ENCODE measurements at regions not wholly inside any gene's neighbourhood (a gene's known extent, or its start where the extent isn't known, plus 50 kb on each side); places are given as distances from the start of the nearest gene placed in this dataset.
A peak's percentile ranks its signal among the peaks of the same experiment; 100 is the strongest.

GRCh38 chr7:47148536-47149207, 433.2 kb downstream of the TNS3 start:
- DNase-seq (ENCODE audit: low read depth) = no peak

- no peak for DNase-seq (ENCODE audit: low read depth)
Observed at GRCh38 chr7:47147213-47147631, 434.7 kb downstream of the TNS3 start.

DNA sequence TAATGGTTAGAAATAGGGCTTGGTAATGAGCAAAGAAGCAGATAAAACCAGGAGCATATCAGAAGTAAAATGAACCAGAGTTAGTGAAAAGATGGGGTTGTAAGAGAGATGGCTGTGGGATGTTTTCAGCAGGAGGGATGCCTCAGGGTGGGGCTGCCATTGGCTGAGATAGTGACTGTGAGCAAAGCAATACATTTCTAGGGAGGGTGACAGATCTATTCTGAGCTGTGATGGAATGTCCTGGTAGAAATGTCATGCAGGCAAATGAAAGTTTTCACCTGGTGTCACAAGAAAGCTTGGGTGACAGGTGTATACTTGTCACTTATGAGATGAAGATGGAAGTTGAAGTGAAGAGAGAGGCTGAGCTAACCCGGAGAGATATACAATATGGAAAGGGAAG, 435.9 kb downstream of the TNS3 start:
- DNase-seq (ENCODE audit: low read depth) = no peak

DNA sequence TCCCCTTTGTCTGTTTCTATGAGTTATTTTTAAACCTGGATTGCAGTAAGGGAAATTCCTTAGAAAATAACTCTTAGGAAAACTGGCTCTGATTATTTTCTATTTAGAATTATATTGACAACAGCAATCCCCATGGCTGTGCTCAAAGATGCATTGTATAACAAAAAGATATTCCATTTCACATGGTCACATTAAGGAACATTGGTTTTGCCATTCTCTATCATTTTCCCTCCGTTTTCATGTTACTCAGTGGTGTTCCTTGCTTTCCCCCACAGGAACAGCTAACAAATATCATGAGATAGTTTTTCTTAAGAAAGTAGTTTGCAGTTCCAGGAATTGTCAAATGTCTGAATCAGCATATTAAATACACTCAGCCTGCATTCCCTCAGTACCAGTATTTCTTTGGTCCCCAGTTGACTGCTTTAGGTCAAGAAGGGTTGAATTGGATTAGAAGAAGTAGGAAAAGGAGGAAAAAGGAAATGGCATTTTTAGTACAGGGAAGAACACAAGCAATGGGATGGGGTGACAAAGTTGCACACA, 436.7 kb downstream of the TNS3 start:
- no peak for DNase-seq (ENCODE audit: low read depth)

DNA sequence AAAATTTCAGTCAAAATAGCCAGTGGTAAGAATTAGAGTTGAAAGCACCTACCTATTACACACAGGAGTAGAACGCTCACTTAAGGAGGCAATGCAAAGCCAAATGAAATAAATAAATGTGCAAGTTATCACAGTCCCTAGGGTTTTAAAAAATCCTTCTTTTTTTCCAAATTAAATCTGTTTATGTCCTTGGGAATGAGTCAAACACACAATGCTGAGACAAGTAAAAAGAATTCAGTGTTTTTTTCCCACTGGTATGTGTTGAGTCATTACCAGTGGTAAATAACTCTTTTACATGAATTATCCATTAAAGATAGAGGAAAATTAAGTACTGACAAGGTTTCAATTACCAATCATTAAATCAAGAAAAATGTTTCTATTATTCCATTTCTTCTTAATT, 438.6 kb downstream of the TNS3 start:
- no peak for DNase-seq (ENCODE audit: low read depth)

DNA sequence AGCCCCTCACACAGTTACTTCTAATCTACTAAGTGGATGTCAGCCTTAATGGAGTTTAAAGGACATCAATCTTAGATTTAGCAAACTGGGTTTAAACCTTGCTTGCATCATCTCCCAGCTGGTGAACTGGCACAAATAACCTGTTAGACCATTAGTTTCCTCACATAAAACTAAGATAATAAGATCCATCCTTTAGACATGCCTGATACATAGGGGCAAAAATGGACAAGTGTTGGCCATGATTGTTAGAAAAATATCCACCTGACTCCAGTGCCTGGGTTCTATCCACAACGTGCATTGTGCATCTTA, 439.1 kb downstream of the TNS3 start:
- DNase-seq (ENCODE audit: low read depth) = no peak

GRCh38 chr7:47142169-47142866, 439.6 kb downstream of the TNS3 start:
- DNase-seq (ENCODE audit: low read depth) = no peak

- no peak for DNase-seq (ENCODE audit: low read depth)
Observed at GRCh38 chr7:47132471-47132870, 449.4 kb downstream of the TNS3 start.

DNA sequence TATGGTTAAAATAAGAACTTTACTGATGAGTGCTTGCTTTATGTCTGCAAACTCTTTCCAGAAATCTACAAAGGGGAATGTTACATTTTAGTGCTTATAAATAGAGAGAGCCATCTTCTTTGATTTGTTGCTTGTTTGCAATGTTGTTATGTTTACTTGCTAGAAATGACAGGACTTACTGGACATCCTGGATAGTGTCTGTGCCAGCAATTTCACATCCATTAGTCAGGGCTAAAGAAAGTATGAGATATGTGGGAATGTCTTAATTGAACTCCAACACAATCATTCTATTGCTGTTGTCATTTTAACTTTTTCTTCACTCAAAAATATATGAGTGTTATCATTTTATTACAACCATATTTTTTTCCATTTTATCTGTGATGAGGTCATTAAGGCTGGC, 453.2 kb downstream of the TNS3 start:
- no peak for DNase-seq (ENCODE audit: low read depth)

DNA sequence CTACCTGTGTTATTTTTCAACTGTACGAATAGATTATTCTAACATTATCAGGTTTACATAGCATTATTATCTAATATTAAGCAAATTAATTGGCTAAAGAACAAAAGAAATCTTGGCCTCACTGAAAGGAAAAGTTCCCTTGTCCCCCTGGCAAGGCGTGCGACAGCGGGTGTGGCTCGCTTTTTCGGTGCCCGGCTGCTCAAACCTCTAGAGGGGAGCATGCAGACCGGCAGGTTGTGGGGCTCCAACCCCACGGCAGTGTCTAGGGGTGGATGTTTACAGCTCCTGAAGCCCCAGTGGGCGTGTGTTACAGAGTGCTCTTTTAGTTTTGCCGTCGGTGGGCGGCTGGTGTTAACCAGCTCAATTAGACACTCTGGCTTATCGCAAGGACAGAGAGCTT, 456.4 kb downstream of the TNS3 start:
- DNase-seq (ENCODE audit: low read depth) = no peak

GRCh38 chr7:47119261-47119865, 462.5 kb downstream of the TNS3 start:
- no peak for DNase-seq (ENCODE audit: low read depth)

DNA sequence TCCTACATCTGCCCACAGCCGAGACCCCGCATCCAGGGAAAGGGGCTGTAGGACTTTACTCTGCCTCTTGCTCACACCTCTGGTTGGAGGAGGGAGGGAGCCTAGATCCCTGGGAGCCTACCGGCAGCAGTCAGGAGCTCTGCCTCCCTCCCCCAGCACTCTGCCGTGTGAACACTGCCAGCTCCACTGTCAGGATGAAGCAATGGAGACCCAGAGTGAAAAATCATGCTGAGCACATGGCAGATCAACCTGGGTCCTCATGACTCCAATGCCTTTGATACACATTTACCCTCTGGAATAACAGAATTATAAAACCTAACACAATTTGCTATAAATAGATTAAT, 477.7 kb downstream of the TNS3 start:
- no peak for DNase-seq (ENCODE audit: low read depth)

- DNase-seq (ENCODE audit: low read depth) = no peak
Observed at GRCh38 chr7:47103498-47104205, 478.3 kb downstream of the TNS3 start.

GRCh38 chr7:47102331-47102841, 479.5 kb downstream of the TNS3 start:
- DNase-seq (ENCODE audit: low read depth) = no peak

DNA sequence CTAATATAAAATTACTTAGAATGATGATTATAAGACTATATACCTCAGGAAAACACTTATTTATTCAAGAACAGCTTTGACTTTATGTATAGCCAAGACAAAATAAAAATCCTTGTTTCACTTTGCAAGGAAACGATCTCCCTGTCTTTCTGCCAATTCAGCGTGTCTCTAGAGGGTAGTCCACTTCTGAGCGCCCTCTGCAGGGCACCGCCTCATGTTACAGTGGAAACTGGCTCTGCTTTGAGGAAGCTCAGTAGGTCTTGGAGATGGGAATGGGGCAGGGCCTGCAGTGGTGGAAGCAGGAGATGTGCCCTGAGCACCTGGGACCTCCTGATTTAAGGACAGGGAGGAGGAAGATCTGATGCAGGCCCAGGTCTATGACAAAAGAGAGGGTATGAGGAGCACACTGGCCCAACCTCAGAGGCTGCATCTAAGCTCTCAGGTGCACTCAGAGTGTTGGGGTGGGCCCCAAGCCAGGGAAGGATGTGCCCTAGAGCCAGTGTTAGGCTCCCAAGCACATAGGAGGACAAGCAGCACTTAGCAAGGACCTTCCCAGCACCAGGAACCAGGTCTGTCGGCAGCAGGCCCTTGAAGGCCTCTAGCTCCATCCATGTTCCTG, 481.0 kb downstream of the TNS3 start:
- DNase-seq (ENCODE audit: low read depth) = peak; percentile 46

DNA sequence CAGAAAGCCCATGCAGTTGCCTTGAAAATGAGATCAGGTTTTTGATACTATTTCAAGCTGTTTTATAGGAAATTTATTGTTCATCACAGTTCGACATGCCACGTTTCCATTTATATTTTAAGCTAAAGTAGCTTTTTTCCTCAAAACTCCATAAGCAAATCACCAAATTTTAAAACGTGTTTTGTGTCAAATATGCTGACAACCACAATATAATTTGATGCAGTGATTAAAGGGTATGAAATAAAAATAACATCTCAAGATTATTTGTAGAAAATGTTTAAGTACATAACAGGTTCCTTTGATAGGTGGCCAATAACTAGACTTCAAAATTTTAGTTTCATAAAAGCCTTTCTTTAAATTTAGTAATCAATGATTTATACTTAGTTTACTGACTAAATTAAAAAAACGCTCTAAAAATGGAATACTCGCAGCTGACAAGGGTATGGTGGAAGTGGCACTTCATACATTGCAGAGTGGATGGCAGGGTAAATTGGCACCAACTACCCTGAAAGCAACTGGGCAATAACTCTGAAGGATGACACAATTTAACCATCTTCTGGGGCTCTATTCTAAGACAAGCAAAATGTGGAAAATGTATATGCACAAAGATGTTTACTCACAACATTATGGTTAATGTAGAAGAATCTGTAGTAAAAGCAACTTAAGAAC, 481.6 kb downstream of the TNS3 start:
- DNase-seq (ENCODE audit: low read depth) = no peak

GRCh38 chr7:47097431-47097830, 484.5 kb downstream of the TNS3 start:
- no peak for DNase-seq (ENCODE audit: low read depth)

- no peak for DNase-seq (ENCODE audit: low read depth)
Observed at GRCh38 chr7:47095946-47096345, 486.0 kb downstream of the TNS3 start.

GRCh38 chr7:47094462-47094861, 487.4 kb downstream of the TNS3 start:
- no peak for DNase-seq (ENCODE audit: low read depth)

GRCh38 chr7:47093320-47094234, 488.3 kb downstream of the TNS3 start:
- no peak for DNase-seq (ENCODE audit: low read depth)

Data from HT1080 (cell line).